GM23338 (cell line): ENCODE measurements at regions not wholly inside any gene's neighbourhood (a gene's known extent, or its start where the extent isn't known, plus 50 kb on each side); places are given as distances from the start of the nearest gene placed in this dataset.

Experiments used
- ATAC-seq: fragments of 200-7000 bp; cut with Tn5 transposase; 3 replicates; pipeline ENCODE4 v1.9.1; 2020
- DNase-seq: peaks from one replicate; pipeline ENCODE4 v3.0.0-alpha.2; 2015; ENCODE audit warnings: low spot score
- H2AFZ ChIP-seq: fragments of 200-600 bp; sonication (generic); 2 replicates; pipeline ENCODE4 v1.8.0; 2016; ENCODE audit warnings: antibody characterized with exemption, mild to moderate bottlenecking, moderate library complexity
- H3F3A ChIP-seq: fragments of 200-600 bp; sonication (generic); replicated peaks from 2 replicates; pipeline ENCODE4 v1.8.0; 2017; ENCODE audit warnings: antibody characterized with exemption, mixed run types, low read depth
- H3K27ac ChIP-seq: fragments of 200-600 bp; sonication (generic); 2 replicates; pipeline ENCODE4 v1.6.1; 2016; ENCODE audit warnings: low read depth
- H3K27me3 ChIP-seq: fragments of 200-600 bp; sonication (generic); 2 replicates; pipeline ENCODE4 v1.8.0; 2016; ENCODE audit warnings: mild to moderate bottlenecking, mixed run types, moderate library complexity; ENCODE audit not compliant: insufficient read depth
- H3K36me3 ChIP-seq: fragments of 200-600 bp; sonication (generic); 2 replicates; pipeline ENCODE4 v1.8.0; 2016; ENCODE audit warnings: mild to moderate bottlenecking; ENCODE audit not compliant: insufficient read depth
- H3K4me1 ChIP-seq: fragments of 200-600 bp; sonication (generic); 2 replicates; pipeline ENCODE4 v1.8.0; 2016; ENCODE audit warnings: mild to moderate bottlenecking, moderate library complexity; ENCODE audit not compliant: insufficient read depth
- H3K4me2 ChIP-seq: fragments of 200-600 bp; sonication (generic); 2 replicates; pipeline ENCODE4 v1.7.1; 2017; ENCODE audit warnings: mixed run types
- H3K4me3 ChIP-seq: fragments of 200-600 bp; sonication (generic); 2 replicates; pipeline ENCODE4 v1.6.1; 2016; ENCODE audit warnings: mixed run types
- H3K79me2 ChIP-seq: fragments of 200-600 bp; sonication (generic); replicated peaks from 2 replicates; pipeline ENCODE4 v1.8.0; 2017; ENCODE audit warnings: mild to moderate bottlenecking; ENCODE audit not compliant: insufficient read depth
- H3K9me2 ChIP-seq: fragments of 200-600 bp; sonication (generic); 2 replicates; pipeline ENCODE4 v1.8.0; 2017; ENCODE audit not compliant: insufficient read depth
- H4K20me1 ChIP-seq: fragments of 200-600 bp; sonication (generic); replicated peaks from 2 replicates; pipeline ENCODE4 v1.8.0; 2017; ENCODE audit warnings: mild to moderate bottlenecking; ENCODE audit not compliant: insufficient read depth
- H3K27ac Mint-ChIP-seq: 2 replicates; pipeline ENCODE4 v1.8.0; 2020; ENCODE audit warnings: inconsistent platforms, mild to moderate bottlenecking, moderate library complexity, mixed read lengths
- H3K27me3 Mint-ChIP-seq: 3 replicates; pipeline ENCODE4 v1.8.0; 2022; ENCODE audit warnings: low read depth, mild to moderate bottlenecking, moderate library complexity, mixed read lengths, inconsistent platforms; ENCODE audit not compliant: insufficient read depth, poor library complexity
- H3K36me3 Mint-ChIP-seq: 3 replicates; pipeline ENCODE4 v1.8.0; 2021; ENCODE audit warnings: low read depth, mild to moderate bottlenecking, inconsistent platforms, moderate library complexity, mixed read lengths
- H3K4me1 Mint-ChIP-seq: 3 replicates; pipeline ENCODE4 v1.8.0; 2020; ENCODE audit warnings: mild to moderate bottlenecking, inconsistent platforms, mixed read lengths
- H3K4me3 Mint-ChIP-seq: 3 replicates; pipeline ENCODE4 v1.8.0; 2021; ENCODE audit warnings: moderate library complexity, mild to moderate bottlenecking, inconsistent platforms, mixed read lengths
- H3K9me3 Mint-ChIP-seq: 3 replicates; pipeline ENCODE4 v1.8.0; 2020; ENCODE audit warnings: moderate library complexity, mild to moderate bottlenecking, inconsistent platforms, mixed read lengths
- CREB1 ChIP-seq: fragments of 250-450 bp; sonication (Bioruptor Pico); IDR thresholded peaks from 2 replicates; pipeline ENCODE4 v1.5.0; 2020; ENCODE audit warnings: low read depth, mild to moderate bottlenecking, moderate library complexity
- CTCF ChIP-seq, 2 experiments: fragments of 200-600 bp in 1 of 2; sonication (generic) in 1 of 2; conservative IDR thresholded peaks; 2 replicates each; pipeline versions ENCODE4 v1.5.1 to v1.6.1; 2016 to 2017; ENCODE audit warnings: antibody characterized with exemption in 2 of 2, low read depth in 2 of 2, mild to moderate bottlenecking in 2 of 2, moderate library complexity in 1 of 2
- ETS1 ChIP-seq: IDR thresholded peaks from 2 replicates; pipeline ENCODE4 v1.6.1; 2016; ENCODE audit warnings: antibody characterized with exemption
- EZH2 ChIP-seq: fragments of 200-600 bp; sonication (generic); IDR thresholded peaks from one replicate; pipeline ENCODE4 v1.8.0; 2017; ENCODE audit warnings: antibody characterized with exemption, mild to moderate bottlenecking, low read depth; ENCODE audit not compliant: unreplicated experiment
- EZH2phosphoT487 ChIP-seq: fragments of 200-600 bp; sonication (generic); IDR thresholded peaks from one replicate; pipeline ENCODE4 v1.8.1; 2018; ENCODE audit warnings: antibody characterized with exemption; ENCODE audit not compliant: unreplicated experiment
- JUNB ChIP-seq: IDR thresholded peaks from one replicate; pipeline ENCODE4 v1.6.1; 2016; ENCODE audit warnings: antibody characterized with exemption; ENCODE audit not compliant: unreplicated experiment
- NANOG ChIP-seq: IDR thresholded peaks from 2 replicates; pipeline ENCODE4 v1.6.1; 2016; ENCODE audit warnings: antibody characterized with exemption, borderline replicate concordance
- POLR2AphosphoS5 ChIP-seq: IDR thresholded peaks from 2 replicates; pipeline ENCODE4 v1.6.1; 2016; ENCODE audit warnings: antibody characterized with exemption, low read depth
- REST ChIP-seq: IDR thresholded peaks from one replicate; pipeline ENCODE4 v1.6.1; 2018; ENCODE audit warnings: antibody characterized with exemption; ENCODE audit not compliant: unreplicated experiment
- STAT1 ChIP-seq: IDR thresholded peaks from one replicate; pipeline ENCODE4 v1.6.1; 2016; ENCODE audit warnings: antibody characterized with exemption; ENCODE audit not compliant: unreplicated experiment
- ZNF331 ChIP-seq: fragments of 250-450 bp; sonication (Bioruptor Pico); IDR thresholded peaks from 2 replicates; pipeline ENCODE4 v1.5.0; 2020; ENCODE audit warnings: low read depth, mild to moderate bottlenecking, moderate library complexity
- ZNF462 ChIP-seq: fragments of 250-450 bp; sonication (Bioruptor Pico); IDR thresholded peaks from 2 replicates; pipeline ENCODE4 v1.5.0; 2020; ENCODE audit warnings: mild to moderate bottlenecking, moderate library complexity

- Histone ChIP-seq H2AFZ (no peak overlapping the region; the same call in 1 of the 2 replicates), H3K4me3 (no peak overlapping the region), H3K27ac (no peak overlapping the region), H3K9me2 (no peaks in the 10 kb centered on the region), H3K4me2 (no peak overlapping the region), H3K79me2 (no peaks in the 10 kb centered on the region), H4K20me1 (no peaks in the 10 kb centered on the region), H3F3A (no peaks in the 10 kb centered on the region), H3K27me3 (no peaks in the 10 kb centered on the region), H3K36me3 (no peaks in the 10 kb centered on the region), H3K4me1 (no peaks in the 10 kb centered on the region; the same call in 1 of the 2 replicates)
- no peaks in the 10 kb centered on the region for H3K9me3 Mint-ChIP-seq
- TF ChIP-seq STAT1 (no peak), EZH2 (no peak), ETS1 (no peak), ZNF331 (CRISPR knock-in tag) (no peak), ZNF462 (CRISPR knock-in tag) (no peak), EZH2phosphoT487 (no peak), POLR2AphosphoS5 (no peak), CTCF (conservative IDR thresholded peaks at IDR 0.05; ENCODE audit: low read depth in 2 of 2) (no peak), CREB1 (CRISPR knock-in tag) (no peak), REST (no peak), JUNB (no peak), NANOG (no peak)
- peaks cover 23% of the 10 kb centered on the region for H3K4me1 Mint-ChIP-seq
- ATAC-seq, result no peak
- no peak for DNase-seq
- no peak overlapping the region for H3K4me3 Mint-ChIP-seq
- no peak overlapping the region for H3K27ac Mint-ChIP-seq
- peaks cover 4% of the 10 kb centered on the region for H3K27me3 Mint-ChIP-seq
- no peaks in the 10 kb centered on the region for H3K36me3 Mint-ChIP-seq
These were observed 172.0 kb upstream of the ALKAL2 start for GRCh38 chr2:459931-460330.
